GM19328 (cell line): ENCODE measurements at regions not wholly inside any gene's neighbourhood (a gene's known extent, or its start where the extent isn't known, plus 50 kb on each side); places are given as distances from the start of the nearest gene placed in this dataset.
"Not testable (repeated sequence)": the region's sequence is repeated elsewhere in the genome, so short reads cannot be mapped to it uniquely, and the experiment has no call there.

Source experiments
- ATAC-seq: cut with Tn5 transposase; IDR thresholded peaks from one replicate; pipeline ENCODE4 v1.9.1; 2021; ENCODE audit warnings: mild to moderate bottlenecking, moderate library complexity; ENCODE audit not compliant: unreplicated experiment

DNA sequence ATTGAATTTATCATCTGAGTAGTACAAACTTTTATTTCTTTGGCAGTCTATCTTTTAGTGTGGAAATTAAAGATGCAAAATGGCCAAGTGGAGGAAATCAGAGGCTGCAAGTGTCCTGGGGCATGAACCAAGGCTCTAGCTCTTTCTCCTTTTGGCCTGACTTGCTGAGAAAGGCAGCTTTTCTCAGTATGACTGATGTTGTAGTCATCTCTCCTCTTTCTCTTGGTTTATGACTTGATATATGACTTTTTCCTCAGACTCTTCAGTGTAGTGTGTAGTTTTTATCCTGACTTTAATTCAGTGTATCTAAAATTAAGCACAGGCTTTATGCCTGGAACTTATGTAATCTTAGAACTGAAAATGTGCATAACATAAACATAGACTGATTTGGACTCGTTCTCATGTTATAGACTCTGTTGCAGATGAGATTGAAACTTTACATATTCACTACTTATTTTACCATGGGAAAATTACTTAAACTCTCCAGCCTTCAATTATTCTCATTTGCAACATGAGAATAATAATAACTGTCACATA lies 65.7 kb downstream of the SLITRK5 start:
- no peak for ATAC-seq

DNA sequence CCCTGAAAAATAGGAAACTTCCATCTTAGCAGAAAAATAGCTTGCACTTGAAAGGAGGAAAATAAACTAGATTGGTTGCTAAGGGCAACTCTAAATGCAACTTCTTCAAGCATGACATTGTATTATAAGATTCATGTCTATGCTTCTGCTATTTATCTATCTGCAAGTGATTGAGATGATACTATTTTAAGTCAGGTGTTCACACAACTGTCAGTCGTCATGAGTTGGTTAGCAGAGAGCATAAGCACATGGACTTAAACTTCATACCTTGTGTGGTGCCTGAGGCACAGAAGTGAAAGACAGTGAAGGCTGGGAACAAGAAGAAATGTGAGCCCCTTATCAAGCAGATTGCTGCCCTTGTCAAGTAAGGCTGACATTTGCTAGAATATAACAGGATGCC lies 82.9 kb downstream of the SLITRK5 start:
- ATAC-seq, result no peak

DNA sequence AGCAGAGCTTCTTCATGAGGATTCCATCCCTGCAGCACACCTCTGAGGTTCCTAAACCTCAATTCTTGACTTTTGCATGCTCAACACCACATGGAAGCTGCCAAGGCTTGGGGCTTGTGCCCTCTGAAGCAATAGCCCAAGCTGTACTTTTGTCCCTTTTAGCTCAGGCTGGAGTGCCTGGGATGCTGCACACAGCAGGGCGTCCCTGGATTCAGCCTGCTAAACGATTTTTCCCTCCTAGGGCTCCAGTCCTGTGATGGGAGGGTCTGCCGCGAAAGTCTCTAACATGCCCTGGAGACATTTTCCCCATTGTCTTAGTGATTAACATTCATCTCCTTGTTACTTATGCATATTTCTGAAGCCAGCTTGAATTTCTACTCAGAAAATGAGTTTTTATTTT lies 98.3 kb downstream of the SLITRK5 start:
- ATAC-seq, result no peak

DNA sequence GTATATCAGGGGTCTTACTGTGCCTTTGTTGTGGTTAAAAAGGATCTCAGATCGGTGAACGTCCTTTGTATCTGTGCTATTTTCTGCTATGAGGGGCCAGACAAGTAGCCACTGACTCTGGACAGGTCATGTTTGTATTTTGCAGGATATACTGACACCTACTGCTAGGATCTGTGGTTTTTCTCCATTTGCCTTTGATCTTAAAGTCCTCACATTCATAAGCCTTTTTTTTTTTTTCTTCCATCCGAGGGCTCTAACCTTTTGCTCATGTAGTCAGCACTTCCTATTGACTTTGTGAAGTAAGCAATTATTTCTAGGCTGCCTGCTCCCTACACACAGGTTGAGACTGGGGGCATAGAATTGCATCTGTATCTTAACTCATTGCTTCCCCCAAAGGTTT lies 106.2 kb downstream of the SLITRK5 start:
- ATAC-seq, result no peak

DNA sequence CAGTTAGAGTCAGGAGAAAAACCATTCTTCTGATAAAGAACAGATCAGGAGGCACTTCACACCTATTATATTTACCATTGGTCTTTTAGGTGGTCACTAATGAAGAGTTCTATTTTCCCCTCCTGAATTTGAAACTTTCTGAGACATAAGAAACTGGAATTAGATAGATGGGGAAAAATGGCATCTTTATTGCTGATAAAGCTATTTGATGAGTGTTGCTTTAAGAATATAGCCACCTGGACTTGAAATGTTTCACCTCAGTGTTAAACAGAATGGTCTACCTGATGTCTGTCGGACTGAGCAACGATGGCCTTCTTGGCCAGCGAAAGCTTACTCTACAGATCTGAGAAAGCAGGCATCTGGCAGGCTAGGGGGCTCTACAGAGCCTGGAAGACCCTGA lies 107.0 kb downstream of the SLITRK5 start:
- no peak for ATAC-seq

DNA sequence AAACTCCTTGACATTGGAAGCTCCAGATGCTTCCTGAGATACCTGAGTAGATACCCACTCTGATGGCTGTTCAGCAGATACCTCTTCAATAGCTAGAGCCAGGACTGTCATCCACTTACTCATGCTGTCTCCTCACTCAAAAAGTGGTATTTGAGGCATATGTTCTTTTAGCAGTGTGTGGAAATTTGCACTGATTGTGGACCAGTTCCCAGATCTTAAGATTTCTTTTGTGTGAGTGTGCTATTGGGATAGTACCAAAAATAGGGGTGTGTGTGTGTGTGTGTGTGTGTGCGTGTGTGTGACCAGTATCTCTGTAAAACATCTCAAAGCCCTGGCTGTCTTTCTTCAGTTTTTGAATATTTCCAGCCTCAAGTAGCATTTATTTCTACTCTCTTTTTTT lies 108.3 kb downstream of the SLITRK5 start:
- no peak for ATAC-seq

DNA sequence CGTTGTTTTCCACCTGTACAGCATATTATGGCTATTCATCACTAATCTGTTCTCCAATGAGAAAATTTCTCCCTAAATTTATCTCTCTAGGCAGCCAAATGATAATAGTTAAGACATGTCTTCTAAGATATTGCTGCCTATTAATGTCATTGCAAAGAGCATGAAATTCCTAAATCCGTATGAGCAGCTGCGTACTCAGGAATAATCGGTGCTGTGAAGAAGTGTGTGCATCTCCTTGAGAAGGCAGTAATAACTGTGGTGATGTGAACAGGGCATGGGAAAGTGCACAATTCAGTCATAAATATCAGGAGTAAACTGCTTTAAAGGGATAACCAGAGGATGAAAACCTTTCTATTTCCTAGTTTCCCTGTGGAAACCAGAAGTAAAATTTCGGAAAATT lies 112.2 kb downstream of the SLITRK5 start:
- no peak for ATAC-seq

DNA sequence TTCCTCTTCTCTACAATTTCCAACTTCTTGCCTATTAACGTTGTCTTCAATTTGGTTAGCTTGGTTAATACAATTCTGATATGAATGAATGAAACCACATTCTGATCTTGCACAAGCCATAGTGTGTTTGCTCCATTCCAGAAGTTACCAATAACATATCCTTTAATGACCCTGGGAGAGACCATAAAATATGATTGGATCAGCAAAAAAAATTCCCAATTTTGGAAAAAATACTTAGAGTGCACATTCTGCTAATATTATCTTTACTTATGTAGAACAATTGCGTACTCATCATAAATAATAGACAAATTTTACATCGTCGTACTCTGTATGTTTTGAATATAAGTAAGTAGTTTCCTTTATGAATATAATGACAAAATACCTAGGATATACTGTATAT lies 117.2 kb downstream of the SLITRK5 start:
- no peak for ATAC-seq

DNA sequence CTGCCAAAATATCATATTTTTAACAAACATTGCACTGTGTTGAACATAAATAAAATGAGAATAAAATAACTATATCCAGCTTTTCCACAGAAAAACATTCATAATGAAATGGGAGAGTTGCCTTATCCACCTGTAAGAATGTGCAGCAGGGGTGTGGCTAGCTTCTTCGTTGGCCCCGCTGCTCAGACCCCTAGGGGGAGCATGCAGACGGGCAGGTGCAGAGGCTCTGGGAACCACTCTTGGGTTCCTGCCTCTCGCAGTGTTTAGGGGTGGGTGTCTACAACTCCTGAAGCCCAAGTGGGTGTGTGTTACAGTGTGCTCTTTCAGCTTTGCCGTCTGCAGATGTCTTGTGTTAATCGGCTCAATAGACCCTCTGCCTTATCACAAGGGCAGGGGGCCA lies 121.7 kb downstream of the SLITRK5 start:
- ATAC-seq, result no peak

DNA sequence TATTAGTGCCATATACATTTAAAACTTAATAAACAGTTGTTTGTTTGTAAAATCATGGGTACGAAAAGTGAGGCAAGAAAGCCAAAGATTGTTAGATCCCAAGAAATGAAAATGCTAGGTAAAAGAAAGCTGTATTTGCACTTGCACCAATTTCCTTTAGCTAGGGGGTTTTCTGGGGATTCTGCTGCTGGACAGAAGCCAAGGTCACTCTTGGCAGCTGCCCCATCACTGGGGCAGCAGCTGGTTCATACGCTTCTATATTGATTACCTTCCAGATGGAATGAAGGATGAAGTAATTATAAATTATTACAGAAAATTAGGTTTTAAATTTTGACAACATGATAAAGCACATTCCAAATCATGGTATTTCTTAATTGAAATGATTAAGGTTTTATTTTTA lies 127.4 kb downstream of the SLITRK5 start:
- no peak for ATAC-seq

DNA sequence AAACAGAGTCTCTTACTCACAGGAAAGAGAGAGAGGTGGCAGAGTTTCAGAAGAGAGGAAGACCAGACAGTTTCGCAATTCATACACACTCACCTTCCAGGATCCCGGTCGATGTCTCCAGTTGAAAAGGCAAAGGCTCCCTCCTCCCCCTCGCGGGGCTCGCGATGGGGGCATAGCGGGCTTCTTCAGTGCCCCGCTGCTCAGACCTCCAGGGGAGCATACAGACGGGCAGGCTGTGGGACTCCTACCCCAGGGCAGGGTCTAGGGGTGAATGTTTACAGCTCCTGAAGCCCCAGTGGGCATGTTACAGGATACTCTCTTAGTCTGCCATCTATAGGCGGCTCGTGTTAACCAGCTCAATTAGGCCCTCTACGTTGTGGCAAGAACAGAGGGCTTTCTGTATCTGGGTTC lies 139.2 kb downstream of the SLITRK5 start:
- no peak for ATAC-seq

DNA sequence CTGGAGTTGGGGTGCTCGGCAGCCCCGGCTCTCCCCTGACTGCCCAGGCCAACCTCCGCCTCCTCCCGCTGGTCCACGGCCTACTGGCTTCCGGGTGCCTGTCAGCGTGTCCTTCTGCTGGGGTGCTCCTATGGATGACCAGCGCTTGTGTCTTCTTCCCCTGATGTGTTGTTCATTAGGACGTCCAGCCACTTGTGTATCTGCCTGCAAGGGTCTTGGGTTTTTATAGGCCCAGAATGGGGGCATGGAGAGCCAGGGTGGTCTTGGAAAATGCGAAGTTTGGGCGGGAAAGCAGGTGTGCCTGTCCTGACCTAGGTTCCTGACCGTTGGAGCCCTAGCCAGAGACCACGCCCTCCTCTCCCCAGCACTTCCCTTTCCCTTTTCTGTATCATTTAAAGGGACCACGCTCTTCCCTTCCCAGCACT lies 139.8 kb downstream of the SLITRK5 start:
- ATAC-seq, result no peak

DNA sequence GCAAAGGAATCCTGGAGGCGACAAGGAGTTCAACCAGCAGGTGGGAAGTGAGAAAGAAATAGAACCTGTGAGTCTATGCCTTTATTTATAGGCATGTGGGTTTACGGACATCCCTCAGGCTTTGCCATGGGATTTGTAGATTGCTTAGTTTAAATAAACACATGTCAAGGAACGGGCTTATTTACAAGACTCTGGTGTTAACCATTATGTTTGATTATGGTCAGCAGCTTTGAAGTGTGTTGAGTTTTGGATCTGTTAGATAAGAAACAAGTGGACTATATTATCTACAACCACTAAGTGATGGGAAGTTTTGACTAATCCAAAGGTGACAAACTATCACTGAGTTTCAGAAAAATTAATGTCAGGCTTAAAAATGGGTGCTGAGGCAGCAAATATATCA lies 143.2 kb downstream of the SLITRK5 start:
- ATAC-seq, result no peak

DNA sequence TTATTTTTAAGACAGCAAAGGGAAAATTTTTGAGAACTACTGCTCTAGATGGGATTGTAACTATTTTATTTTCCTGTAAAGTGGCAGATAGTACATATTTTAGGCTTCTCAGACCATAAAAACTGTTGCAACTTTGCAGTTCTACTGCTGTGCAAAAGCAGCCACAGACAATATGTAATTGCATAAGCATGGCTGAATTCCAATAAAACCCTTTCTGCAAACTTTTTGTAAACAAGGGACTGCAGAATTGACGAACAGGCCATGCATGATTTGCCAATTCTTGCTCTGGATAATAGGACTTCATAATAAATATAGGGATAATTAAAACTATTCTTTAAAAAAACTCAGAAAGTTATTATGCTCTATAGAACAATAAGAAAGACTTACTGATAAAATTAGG lies 149.1 kb downstream of the SLITRK5 start:
- no peak for ATAC-seq

DNA sequence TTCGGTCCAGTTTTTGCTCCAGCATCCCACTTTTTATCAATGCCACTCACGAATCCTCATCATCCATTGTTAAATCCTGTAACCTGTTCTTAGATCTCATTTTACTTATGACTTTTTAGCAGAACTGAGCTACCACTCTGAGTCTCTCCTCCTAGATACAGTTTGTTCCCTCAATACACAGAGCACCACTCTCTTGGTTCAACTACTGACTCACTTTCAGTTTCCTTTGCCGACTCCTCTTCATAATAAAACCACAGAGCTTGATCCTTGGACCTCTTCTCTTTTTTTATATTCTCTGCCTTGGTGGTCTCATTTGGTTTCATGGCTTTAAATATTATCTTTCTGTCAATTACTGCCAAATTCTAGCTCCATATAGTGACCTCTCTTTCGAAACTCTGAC lies 150.3 kb downstream of the SLITRK5 start:
- no peak for ATAC-seq

DNA sequence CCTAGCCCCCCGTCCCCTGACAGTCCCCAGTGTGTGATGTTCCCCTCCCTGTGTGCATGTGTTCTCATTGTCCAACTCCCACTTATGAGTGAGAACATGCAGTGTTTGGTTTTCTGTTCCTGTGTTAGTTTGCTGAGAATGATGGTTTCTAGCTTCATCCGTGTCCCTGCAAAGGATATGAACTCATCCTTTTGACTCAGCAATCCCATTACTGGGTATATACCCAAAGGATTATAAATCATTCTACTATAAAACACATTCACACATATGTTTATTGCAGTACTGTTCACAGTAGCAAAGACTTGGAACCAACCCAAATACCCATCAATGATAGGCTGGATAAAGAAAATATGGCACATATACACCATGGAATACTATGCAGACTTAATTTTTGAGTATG lies 155.1 kb downstream of the SLITRK5 start:
- not testable (repeated sequence) for ATAC-seq

DNA sequence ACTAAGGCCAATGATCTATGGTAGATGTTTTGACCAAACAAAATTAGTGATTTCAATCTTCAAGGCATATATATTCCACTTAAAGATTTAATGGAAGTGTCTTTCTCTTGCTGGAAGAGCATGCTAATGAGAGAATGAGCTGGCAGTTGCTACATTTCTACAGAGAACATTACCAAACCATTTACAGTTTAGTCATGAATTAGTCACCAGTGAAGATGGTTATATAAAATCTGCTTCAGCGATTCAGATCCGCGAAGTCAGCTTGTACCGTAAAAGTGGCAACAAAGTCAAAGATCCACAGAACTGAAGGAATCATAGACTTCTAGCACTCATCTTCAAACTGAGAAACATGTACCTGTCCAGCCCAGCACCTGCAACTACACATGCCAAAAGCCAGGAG lies 156.3 kb downstream of the SLITRK5 start:
- no peak for ATAC-seq

DNA sequence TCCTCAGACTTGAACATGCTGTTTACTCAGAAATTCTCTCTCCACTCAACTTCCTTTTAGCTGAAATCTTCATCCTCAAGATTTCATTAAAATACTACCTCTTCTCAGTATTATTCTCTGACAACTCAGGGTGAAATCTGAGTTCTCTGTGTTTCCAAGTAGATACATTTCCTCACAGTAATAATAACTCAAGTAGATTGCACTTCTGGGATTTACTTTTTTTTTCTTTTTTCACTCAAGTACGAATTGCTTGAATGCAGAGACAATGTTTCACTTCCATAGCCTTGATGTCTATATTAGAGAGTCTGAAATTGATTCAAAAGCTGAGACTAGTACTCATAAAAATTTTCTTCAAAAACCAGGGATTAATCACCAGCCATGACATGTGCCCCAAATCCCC lies 166.4 kb downstream of the SLITRK5 start:
- ATAC-seq, result no peak

DNA sequence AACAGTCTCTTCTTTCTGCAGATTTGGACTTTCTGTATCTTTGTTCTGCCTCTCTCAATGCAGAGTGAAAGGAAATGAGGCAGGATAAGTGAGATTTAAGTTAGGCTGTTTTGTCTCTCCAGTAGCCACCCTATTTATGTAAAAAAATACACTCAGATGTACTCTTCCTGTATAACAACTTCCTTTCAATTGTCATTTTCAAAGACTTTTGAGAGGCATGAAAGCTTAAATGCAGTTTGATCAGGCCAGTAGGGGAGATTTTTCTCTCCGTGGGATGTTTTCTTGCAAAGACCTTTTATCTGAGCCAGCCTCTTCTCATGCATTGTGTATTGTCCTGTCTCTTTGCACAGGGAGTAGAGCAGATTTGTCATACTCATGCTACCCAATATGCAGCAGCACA lies 166.8 kb downstream of the SLITRK5 start:
- no peak for ATAC-seq

DNA sequence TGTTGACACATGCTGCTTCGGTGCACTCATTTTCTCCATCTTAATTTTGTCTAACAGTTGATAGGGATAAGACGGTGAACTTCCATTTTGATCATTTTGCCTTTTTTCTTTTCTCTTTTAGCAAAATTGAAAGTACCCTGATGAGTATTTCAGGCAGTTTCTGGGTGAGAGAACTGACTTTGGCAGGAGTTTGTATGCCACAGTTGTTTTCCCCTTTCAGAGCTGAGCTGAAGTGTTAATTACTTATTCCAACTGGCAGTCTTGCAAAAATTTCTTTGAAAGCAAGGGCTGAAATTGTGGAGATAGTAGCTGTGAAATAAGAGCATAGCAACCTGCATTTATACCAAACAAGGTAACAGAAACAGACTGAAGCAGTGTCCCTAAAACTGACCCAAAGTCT lies 180.2 kb downstream of the SLITRK5 start:
- ATAC-seq, result no peak

DNA sequence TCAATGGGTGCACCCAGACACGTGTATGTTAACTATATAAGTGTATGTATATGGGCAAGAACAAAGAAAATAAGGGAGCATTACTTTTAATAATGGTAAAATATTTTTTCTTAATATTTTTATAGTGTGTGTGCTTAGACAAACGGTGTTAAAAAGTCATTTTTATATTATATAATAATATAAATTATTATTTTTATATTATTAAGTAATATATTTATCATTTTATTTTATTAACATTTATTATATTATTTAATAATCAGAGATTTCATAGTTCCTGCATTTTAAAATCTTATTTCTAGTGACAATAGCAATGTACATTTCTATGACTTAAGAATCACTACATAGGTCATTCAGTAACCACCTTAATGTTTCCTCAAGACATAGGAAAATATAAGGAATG lies 184.4 kb downstream of the SLITRK5 start:
- ATAC-seq, result no peak

DNA sequence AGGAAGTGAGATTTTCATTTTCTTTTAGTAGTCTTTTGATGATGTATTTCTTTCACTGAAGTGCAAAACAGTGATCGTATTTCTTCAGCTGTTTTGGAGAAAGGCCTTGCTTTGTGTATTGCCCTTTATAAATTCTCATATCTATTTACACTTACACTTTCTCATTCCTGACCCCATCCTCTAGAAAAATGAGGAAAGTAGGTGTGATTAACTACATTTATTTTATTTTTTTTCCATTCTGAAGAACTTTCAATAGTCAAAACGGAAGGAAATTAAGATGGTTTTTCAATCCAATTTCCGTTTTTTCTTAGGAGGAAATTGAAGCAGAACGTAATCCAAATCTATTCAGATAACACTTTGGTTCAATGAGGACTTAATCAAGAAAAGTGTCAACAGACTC lies 188.1 kb downstream of the SLITRK5 start:
- no peak for ATAC-seq

DNA sequence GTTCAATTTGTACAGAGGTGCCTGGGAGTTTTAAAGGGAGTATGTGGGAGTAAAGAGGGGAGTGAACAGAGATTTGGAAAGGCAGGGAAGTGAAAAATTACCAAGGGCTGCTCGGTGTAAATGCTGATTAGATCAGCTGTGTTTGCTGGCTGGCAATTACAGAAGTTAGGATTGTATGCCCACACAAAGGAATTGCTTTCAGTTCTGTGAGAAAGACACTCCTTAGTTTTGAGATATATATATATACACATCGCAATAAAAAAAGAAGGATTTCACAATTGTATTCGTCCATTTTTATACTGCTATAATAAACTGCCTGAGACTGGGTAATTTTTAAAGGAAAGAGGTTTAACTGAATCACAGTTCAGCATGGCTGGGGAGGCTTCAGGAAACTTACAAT lies 196.3 kb downstream of the SLITRK5 start:
- no peak for ATAC-seq

DNA sequence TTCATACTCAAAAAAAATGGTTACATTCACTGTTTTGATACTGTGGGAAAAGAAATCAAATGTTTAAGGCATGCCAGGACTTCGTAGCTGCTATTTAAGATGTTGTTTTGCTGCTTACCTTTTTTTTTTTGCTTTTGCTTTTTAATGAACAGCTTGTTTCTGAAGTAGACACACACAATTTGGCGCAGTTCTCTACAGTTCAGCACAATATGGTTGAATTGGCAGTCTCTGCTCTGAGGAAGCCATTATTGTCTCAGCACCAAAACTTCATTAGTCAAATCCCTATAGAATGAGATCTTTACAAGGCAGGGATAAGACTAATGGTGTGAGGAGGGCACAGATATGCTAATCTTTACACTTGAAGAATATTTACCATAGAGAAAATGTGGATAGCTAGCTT lies 197.6 kb downstream of the SLITRK5 start:
- ATAC-seq, result no peak
